ENCODE measurements at regions not wholly inside any gene's neighbourhood (a gene's known extent, or its start where the extent isn't known, plus 50 kb on each side); places are given as distances from the start of the nearest gene placed in this dataset.

GRCh38 chr13:58906329-58907007 is 1257.3 kb downstream of the DIAPH3 start:
- no peak for TF ChIP-seq AEBP2 (tag by site-specific recombination; IDR thresholded peaks at IDR 0.05; ENCODE audit: borderline replicate concordance)
- H3K36me3 ChIP-seq (ENCODE audit: control insufficient read depth in 2 of 2, insufficient read depth in 1 of 2, low read length in 2 of 2) = no peaks in the 10 kb centered on the region
- H3K4me3 ChIP-seq (ENCODE audit: low read depth, low read length) = no peak overlapping the region
- CTCF ChIA-PET = no interaction called here
- H3K27ac ChIP-seq (ENCODE audit: extremely low read depth, low read depth, low read length) = no peak overlapping the region
- H3K4me1 ChIP-seq (ENCODE audit: control insufficient read depth, insufficient read depth, low read length) = no peaks in the 10 kb centered on the region
- no peaks in the 10 kb centered on the region for H3K9me3 ChIP-seq (ENCODE audit: control insufficient read depth, insufficient read depth, low read depth, low read length)
- POLR2A ChIA-PET = no interaction called here

- Histone ChIP-seq H3K27ac (ENCODE audit: extremely low read depth, low read depth, low read length) (no peak overlapping the region), H3K4me1 (ENCODE audit: control insufficient read depth, insufficient read depth, low read length) (no peaks in the 10 kb centered on the region), H3K9me3 (ENCODE audit: control insufficient read depth, insufficient read depth, low read depth, low read length) (no peaks in the 10 kb centered on the region), H3K4me3 (ENCODE audit: low read depth, low read length) (no peak overlapping the region), H3K36me3 (ENCODE audit: control insufficient read depth in 2 of 2, insufficient read depth in 1 of 2, low read length in 2 of 2) (no peaks in the 10 kb centered on the region)
- ChIA-PET POLR2A (no interaction called here), CTCF (interaction anchor here (0.6 kb wide), 1 partner anchor 863 kb away, joined by 3 read pairs; no protein-coding TSS in a partner anchor)
- no peak for TF ChIP-seq ZNF324 (tag by site-specific recombination; IDR thresholded peaks at IDR 0.05)
- TF ChIP-seq ZNF514 (tag by site-specific recombination; IDR thresholded peaks at IDR 0.05) = no peak
- no peak for TF ChIP-seq ZNF473 (tag by site-specific recombination; IDR thresholded peaks at IDR 0.05)
These were observed 1256.4 kb downstream of the DIAPH3 start for GRCh38 chr13:58907347-58907746.

- ChIA-PET POLR2A (no interaction called here), CTCF (interaction anchor here (0.6 kb wide), 1 partner anchor 165 kb away, joined by 3 read pairs; no protein-coding TSS in a partner anchor)
- Histone ChIP-seq H3K4me3 (ENCODE audit: low read depth, low read length) (no peak overlapping the region), H3K9me3 (ENCODE audit: control insufficient read depth, insufficient read depth, low read depth, low read length) (no peaks in the 10 kb centered on the region), H3K27ac (ENCODE audit: extremely low read depth, low read depth, low read length) (no peak overlapping the region), H3K4me1 (ENCODE audit: control insufficient read depth, insufficient read depth, low read length) (no peaks in the 10 kb centered on the region), H3K36me3 (ENCODE audit: control insufficient read depth in 2 of 2, insufficient read depth in 1 of 2, low read length in 2 of 2) (no peaks in the 10 kb centered on the region)
- no peak for TF ChIP-seq ZNF132 (tag by site-specific recombination; IDR thresholded peaks at IDR 0.05; ENCODE audit: borderline replicate concordance)
- no peak for TF ChIP-seq ZNF473 (tag by site-specific recombination; IDR thresholded peaks at IDR 0.05)
- TF ChIP-seq ZNF133 (tag by site-specific recombination; IDR thresholded peaks at IDR 0.05) = no peak
- TF ChIP-seq ZNF501 (tag by site-specific recombination; IDR thresholded peaks at IDR 0.05) = no peak
- no peak for TF ChIP-seq SCRT1 (tag by site-specific recombination; IDR thresholded peaks at IDR 0.05; ENCODE audit: borderline replicate concordance)
- no peak for TF ChIP-seq PRDM2 (tag by site-specific recombination; IDR thresholded peaks at IDR 0.05; ENCODE audit: borderline replicate concordance)
- no peak for TF ChIP-seq KLF16 (tag by site-specific recombination; IDR thresholded peaks at IDR 0.05)
- TF ChIP-seq ZNF10 (tag by site-specific recombination; IDR thresholded peaks at IDR 0.05) = no peak
- TF ChIP-seq ZNF280D (tag by site-specific recombination; IDR thresholded peaks at IDR 0.05) = no peak
- TF ChIP-seq KLF10 (tag by site-specific recombination; IDR thresholded peaks at IDR 0.05) = no peak
- no peak for TF ChIP-seq ZNF624 (tag by site-specific recombination; IDR thresholded peaks at IDR 0.05)
These were observed 1255.6 kb downstream of the DIAPH3 start for GRCh38 chr13:58908019-58908679.

Measured in HEK293 (cell line).